Uterus (tissue), 2 donors: ENCODE measurements at regions not wholly inside any gene's neighbourhood (a gene's known extent, or its start where the extent isn't known, plus 50 kb on each side); places are given as distances from the start of the nearest gene placed in this dataset.

Experiments
- CTCF ChIP-seq, 4 experiments: fragments of 200-600 bp in 2 of 4; fragments of 450-650 bp in 2 of 4; sonication (generic) in 2 of 4; IDR thresholded peaks; one replicate each; pipeline ENCODE4 v1.5.1; 2016 to 2019; ENCODE audit warnings: antibody characterized with exemption in 4 of 4, mild to moderate bottlenecking in 2 of 4, moderate library complexity in 1 of 4
- POLR2A ChIP-seq, 2 donors: fragments of 450-650 bp; IDR thresholded peaks; one replicate each; pipeline ENCODE4 v1.6.1; 2016; ENCODE audit warnings: antibody characterized with exemption in 2 of 2, mild to moderate bottlenecking in 1 of 2, moderate library complexity in 1 of 2

GRCh38 chr1:112105557-112105956 lies 116.1 kb upstream of the KCND3 start:
- no peak for TF ChIP-seq POLR2A (IDR thresholded peaks at IDR 0.05)
- no peak for TF ChIP-seq CTCF (IDR thresholded peaks at IDR 0.05)
